ENCODE measurements at regions not wholly inside any gene's neighbourhood (a gene's known extent, or its start where the extent isn't known, plus 50 kb on each side); places are given as distances from the start of the nearest gene placed in this dataset.

DNA sequence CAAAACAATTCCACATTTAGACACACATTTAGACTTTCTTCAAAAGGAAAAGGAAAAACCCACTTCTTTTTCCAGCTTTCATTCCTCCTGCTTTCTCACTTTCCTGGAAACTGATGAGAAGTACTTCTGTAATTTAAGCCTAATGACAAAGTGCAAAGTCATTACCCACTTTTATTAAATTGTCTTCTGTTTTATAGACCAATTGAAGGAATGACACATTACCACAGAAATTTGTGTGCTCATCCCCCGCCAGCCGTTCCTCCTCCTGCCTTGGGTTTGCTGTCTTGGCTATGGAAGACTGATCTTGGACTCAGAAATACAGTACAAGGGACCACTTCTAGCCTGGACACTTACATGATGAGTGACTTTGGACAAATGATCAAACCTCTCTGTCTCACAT is 717.8 kb downstream of the SORCS3 start:
- Histone ChIP-seq H3K27me3 (no peaks in the 10 kb centered on the region), H3K27ac (no peak overlapping the region), H3K36me3 (no peaks in the 10 kb centered on the region), H3K4me1 (no peaks in the 10 kb centered on the region), H3K9me3 (peaks cover 0 to 9% of the 10 kb centered on the region in 2 donors), H3K4me3 (no peak overlapping the region)
- no peak for DNase-seq
- in situ Hi-C loops (cut with MboI; ENCODE audit: low pct_ligation_motif_present in 1 of 4, low pct_unique_long_range_greater_than_20kb in 1 of 4, low sequenced_read_pairs in 3 of 4), result no loop called here
- no peak for TF ChIP-seq POLR2AphosphoS5 (IDR thresholded peaks at IDR 0.05)
- no peak for TF ChIP-seq POLR2A (IDR thresholded peaks at IDR 0.05)
- TF ChIP-seq EP300 (IDR thresholded peaks at IDR 0.05; ENCODE audit: low read depth), result no peak
- no peak for TF ChIP-seq CTCF (IDR thresholded peaks at IDR 0.05)
- WGBS, 2 donors (ENCODE audit: low coverage in 1 of 2), result 73 to 92% methylated on average over 2 of the region's 2 CpGs
- intact Hi-C loops (cut with DNase I; ENCODE audit: low total_unique reads), result no loop called here

- no peak for DNase-seq
- in situ Hi-C loops (cut with MboI; ENCODE audit: low pct_ligation_motif_present in 1 of 4, low pct_unique_long_range_greater_than_20kb in 1 of 4, low sequenced_read_pairs in 3 of 4), result no loop called here
Measured at GRCh38 chr10:105356626-105357025, 715.5 kb downstream of the SORCS3 start.

DNA sequence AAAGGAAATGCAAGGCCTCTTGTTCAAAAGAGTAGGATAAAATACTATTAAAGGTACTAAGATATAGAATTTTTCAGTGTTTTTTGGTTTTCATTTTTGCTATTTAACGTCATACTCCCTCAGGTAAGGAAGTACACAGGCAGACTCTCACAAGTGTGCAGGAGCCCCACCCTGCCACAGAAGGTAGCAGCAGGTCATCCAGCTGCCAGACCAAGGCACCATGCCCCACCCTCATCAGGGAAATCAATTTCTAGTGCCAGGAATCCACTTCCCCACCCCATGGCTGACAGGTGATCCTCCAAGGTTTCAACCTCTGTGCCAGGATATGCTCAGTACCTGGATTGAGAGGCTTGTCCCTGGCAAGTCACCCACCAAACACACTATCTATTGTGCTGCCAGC is 712.9 kb downstream of the SORCS3 start:
- in situ Hi-C loops (cut with MboI; ENCODE audit: low pct_ligation_motif_present in 1 of 4, low pct_unique_long_range_greater_than_20kb in 1 of 4, low sequenced_read_pairs in 3 of 4) (no loop called here), intact Hi-C loops (cut with DNase I; ENCODE audit: low total_unique reads) (no loop called here)
- Histone ChIP-seq H3K9me3 (no peaks in the 10 kb centered on the region), H3K27me3 (no peaks in the 10 kb centered on the region), H3K4me3 (no peak overlapping the region), H3K36me3 (no peaks in the 10 kb centered on the region), H3K4me1 (no peaks in the 10 kb centered on the region), H3K27ac (no peak overlapping the region)
- 49 to 67% methylated on average over 1 of the region's 1 CpG for WGBS, 2 donors (ENCODE audit: low coverage in 1 of 2)
- TF ChIP-seq POLR2AphosphoS5 (IDR thresholded peaks at IDR 0.05), result no peak
- no peak for TF ChIP-seq CTCF (IDR thresholded peaks at IDR 0.05)
- TF ChIP-seq EP300 (IDR thresholded peaks at IDR 0.05; ENCODE audit: low read depth), result no peak
- no peak for TF ChIP-seq POLR2A (IDR thresholded peaks at IDR 0.05)
- peak; percentile 14 for DNase-seq

More at GRCh38 chr10:105356626-105357025, 715.5 kb downstream of the SORCS3 start:
- intact Hi-C loops (cut with DNase I; ENCODE audit: low total_unique reads), result no loop called here
- no peak overlapping the region for H3K27ac ChIP-seq
- no peak for TF ChIP-seq POLR2AphosphoS5 (IDR thresholded peaks at IDR 0.05)
- no peak for TF ChIP-seq EP300 (IDR thresholded peaks at IDR 0.05; ENCODE audit: low read depth)
- TF ChIP-seq POLR2A (IDR thresholded peaks at IDR 0.05), result no peak
- TF ChIP-seq CTCF (IDR thresholded peaks at IDR 0.05), result no peak
- no peak overlapping the region for H3K4me3 ChIP-seq
- H3K27me3 ChIP-seq, result no peaks in the 10 kb centered on the region
- 56 to 79% methylated on average over 2 of the region's 2 CpGs for WGBS, 2 donors (ENCODE audit: low coverage in 1 of 2)
- H3K4me1 ChIP-seq, result no peaks in the 10 kb centered on the region
- H3K36me3 ChIP-seq, result no peaks in the 10 kb centered on the region
- peaks cover 0 to 5% of the 10 kb centered on the region in 2 donors for H3K9me3 ChIP-seq

GRCh38 chr10:105352827-105353226 is 711.7 kb downstream of the SORCS3 start:
- H3K9me3 ChIP-seq, result no peaks in the 10 kb centered on the region
- in situ Hi-C loops (cut with MboI; ENCODE audit: low pct_ligation_motif_present in 1 of 4, low pct_unique_long_range_greater_than_20kb in 1 of 4, low sequenced_read_pairs in 3 of 4), result no loop called here

More at GRCh38 chr10:105352827-105353226, 711.7 kb downstream of the SORCS3 start:
- H3K4me3 ChIP-seq, result no peak overlapping the region
- no peaks in the 10 kb centered on the region for H3K4me1 ChIP-seq
- intact Hi-C loops (cut with DNase I; ENCODE audit: low total_unique reads), result no loop called here
- no peaks in the 10 kb centered on the region for H3K36me3 ChIP-seq
- H3K27me3 ChIP-seq, result no peaks in the 10 kb centered on the region
- no peak overlapping the region for H3K27ac ChIP-seq
- WGBS, 2 donors (ENCODE audit: low coverage in 1 of 2), result 72 to 90% methylated on average over 6 of the region's 6 CpGs
- TF ChIP-seq CTCF (IDR thresholded peaks at IDR 0.05) (no peak), EP300 (IDR thresholded peaks at IDR 0.05; ENCODE audit: low read depth) (no peak), POLR2AphosphoS5 (IDR thresholded peaks at IDR 0.05) (no peak), POLR2A (IDR thresholded peaks at IDR 0.05) (no peak)
- no peak for DNase-seq
